Right lobe of liver (tissue), 4 donors: ENCODE measurements at regions not wholly inside any gene's neighbourhood (a gene's known extent, or its start where the extent isn't known, plus 50 kb on each side); places are given as distances from the start of the nearest gene placed in this dataset.

Experiments used
- POLR2A ChIP-seq: fragments of 450-650 bp; IDR thresholded peaks from one replicate; pipeline ENCODE4 v1.6.1; 2017; ENCODE audit warnings: antibody characterized with exemption, mild to moderate bottlenecking
- TF ChIP-seq, protein P1 (sequence below), 4 donors: fragments of 200-600 bp in 3 of 4; fragments of 450-650 bp in 1 of 4; IDR thresholded peaks; one replicate each; pipeline versions ENCODE4 v1.5.1 to v1.8.0; 2016 to 2022; ENCODE audit warnings: antibody characterized with exemption in 4 of 4, mild to moderate bottlenecking in 2 of 4
- donor health status: DM: no; HTN: no; CAD: no.
- donor health status: DM: no; HTN: no; CAD: no.
- donor health status: DM: no; HTN: yes; CAD: no.

GRCh38 chr14:44732144-44732543 is 225.1 kb upstream of the FSCB start:
- TF ChIP-seq, protein P1, sequence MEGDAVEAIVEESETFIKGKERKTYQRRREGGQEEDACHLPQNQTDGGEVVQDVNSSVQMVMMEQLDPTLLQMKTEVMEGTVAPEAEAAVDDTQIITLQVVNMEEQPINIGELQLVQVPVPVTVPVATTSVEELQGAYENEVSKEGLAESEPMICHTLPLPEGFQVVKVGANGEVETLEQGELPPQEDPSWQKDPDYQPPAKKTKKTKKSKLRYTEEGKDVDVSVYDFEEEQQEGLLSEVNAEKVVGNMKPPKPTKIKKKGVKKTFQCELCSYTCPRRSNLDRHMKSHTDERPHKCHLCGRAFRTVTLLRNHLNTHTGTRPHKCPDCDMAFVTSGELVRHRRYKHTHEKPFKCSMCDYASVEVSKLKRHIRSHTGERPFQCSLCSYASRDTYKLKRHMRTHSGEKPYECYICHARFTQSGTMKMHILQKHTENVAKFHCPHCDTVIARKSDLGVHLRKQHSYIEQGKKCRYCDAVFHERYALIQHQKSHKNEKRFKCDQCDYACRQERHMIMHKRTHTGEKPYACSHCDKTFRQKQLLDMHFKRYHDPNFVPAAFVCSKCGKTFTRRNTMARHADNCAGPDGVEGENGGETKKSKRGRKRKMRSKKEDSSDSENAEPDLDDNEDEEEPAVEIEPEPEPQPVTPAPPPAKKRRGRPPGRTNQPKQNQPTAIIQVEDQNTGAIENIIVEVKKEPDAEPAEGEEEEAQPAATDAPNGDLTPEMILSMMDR (IDR thresholded peaks at IDR 0.05): no peak
- no peak for TF ChIP-seq POLR2A
